HG03354 (cell line): ENCODE measurements at regions not wholly inside any gene's neighbourhood (a gene's known extent, or its start where the extent isn't known, plus 50 kb on each side); places are given as distances from the start of the nearest gene placed in this dataset.
"Not testable (repeated sequence)": the region's sequence is repeated elsewhere in the genome, so short reads cannot be mapped to it uniquely, and the experiment has no call there.

Source experiments
- ATAC-seq: cut with Tn5 transposase; IDR thresholded peaks from one replicate; pipeline ENCODE4 v1.9.1; 2021; ENCODE audit warnings: mild to moderate bottlenecking; ENCODE audit not compliant: unreplicated experiment, poor library complexity, severe bottlenecking

DNA sequence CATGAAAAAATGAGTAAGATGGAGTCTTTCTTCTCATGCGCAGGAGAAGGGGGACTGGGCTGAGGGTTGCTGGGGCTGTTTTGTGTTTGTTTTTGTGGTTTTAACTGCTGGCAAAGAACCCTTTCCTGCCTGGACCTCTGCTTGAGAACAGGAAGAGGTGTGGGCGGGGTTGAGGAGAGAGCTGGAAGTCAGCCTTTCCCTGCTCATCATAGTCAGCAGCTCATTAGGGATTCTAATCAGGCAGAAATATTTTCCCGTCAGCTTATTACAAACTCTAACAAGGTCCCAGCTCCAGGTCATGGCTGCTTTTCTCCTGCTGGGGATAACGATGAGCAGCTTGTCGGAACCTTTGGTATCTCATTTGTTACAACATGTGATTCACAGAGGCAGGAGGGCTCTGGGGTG lies 185.0 kb upstream of the NRXN3 start:
- ATAC-seq, result no peak

DNA sequence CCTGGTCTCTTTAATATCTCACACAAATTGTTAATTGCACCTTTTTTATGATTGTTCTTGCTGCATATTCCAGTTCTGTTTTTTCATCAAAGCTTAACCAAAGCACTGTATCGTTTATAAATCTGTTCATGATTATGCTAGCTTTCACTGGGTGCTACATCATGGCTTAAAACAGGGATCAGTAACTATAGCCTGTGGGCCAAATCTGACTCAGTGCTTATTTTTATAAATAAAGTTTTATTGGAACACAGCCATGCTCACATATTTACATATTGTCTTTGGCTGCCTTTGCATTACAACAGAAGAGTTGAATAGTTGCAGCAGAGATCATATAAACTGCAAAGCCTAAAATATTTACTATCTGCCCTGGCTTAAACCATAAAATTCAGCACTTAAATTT lies 183.4 kb upstream of the NRXN3 start:
- ATAC-seq, result no peak

DNA sequence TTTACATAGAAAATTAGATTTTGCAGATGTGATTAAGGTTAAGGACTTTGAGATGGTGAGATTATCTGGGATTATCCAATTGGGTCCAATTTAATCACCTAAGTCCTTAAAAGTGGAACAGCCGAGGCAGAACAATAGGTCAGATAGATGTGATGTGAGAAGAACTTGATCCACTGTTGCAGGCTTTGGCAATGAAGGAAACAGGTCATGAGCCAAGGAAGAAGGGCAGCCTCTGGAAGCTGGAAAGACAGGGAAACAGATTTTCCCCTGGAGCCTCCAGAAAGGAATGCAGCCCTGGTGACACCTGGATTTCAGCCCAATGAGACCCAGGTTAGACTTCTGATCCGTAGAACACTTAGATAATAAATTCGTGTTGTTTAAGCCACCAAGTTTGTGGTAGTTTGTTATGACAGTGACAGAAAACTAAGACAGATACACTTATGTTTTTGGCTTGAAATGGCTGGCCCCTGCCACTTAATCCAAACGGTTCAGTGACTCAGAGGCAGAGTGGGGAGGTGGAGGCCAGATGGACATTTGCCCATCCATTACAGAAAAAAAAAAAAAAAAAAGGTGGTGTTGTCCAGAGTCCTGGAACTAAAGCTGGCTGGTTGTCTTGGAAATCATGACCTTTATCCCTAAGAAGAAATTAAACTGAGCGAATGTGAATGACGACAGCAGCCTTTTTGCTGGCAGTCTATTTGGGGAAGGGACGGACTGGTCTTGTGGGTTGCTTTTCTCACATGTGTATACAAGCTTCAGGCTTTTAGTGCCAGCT lies 181.9 kb upstream of the NRXN3 start:
- no peak for ATAC-seq

DNA sequence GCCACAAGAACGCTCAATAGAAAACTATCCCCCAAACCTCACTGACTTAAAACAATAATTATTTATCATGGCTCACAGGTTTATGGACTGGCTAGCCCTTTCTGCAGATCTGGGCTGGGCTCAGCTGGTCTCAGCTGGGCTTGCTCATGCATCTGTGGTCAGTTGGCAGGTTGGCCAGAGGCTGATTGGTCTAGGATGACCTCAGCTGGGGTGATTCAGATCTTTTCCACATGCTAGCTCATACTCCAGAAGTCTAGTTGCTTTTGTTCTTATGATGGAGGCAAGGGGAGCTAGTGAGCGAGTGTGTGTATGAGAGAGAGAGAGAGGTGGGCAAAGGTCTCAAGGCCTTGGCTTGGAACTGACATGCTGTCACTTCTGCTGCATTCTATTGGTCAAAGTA lies 181.2 kb upstream of the NRXN3 start:
- no peak for ATAC-seq

DNA sequence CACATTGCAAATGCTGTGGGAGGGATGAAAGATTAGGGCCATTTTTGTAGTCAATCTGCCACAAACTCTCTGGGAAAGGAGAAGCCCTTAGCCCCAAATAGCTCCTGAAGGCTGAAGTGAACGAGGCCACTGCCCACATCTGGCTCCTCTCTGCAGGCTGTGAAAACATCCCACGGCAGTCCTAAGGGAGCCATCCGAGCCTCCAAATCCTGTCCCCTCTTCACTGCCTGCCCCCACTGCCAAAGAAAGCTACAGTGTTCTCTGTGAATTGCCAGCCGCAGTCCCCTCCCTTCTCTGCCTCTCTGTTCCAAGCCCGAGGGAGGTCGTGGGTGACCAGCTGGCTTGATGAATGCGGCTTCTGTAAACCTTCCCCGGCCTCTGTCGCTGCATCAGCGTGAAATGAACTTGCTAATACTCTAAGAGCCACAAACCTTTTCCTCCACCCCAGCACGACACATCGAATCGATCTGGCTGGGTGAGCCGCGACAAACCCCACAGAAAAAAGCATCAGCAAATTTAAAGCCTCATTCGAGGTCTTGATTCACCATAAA lies 180.7 kb upstream of the NRXN3 start:
- ATAC-seq, result no peak

DNA sequence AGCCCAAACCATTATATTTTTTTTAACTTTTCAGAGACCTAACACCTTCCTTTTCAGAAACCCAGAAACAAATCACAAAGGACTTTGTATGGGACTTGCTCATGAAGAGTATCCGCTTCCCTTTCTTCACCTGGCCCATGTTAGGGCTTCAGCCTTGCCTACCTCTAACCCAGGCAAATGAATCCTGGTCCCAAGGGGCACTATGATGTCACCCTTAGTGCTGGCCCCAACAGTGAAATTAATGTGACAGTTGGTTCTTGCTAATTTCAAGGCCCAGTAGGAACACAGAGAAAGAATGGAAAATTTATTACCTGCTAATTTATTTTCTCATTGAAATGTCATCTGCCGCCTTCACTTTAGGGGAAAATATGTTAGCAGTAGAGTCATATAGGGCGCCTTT lies 179.8 kb upstream of the NRXN3 start:
- no peak for ATAC-seq

DNA sequence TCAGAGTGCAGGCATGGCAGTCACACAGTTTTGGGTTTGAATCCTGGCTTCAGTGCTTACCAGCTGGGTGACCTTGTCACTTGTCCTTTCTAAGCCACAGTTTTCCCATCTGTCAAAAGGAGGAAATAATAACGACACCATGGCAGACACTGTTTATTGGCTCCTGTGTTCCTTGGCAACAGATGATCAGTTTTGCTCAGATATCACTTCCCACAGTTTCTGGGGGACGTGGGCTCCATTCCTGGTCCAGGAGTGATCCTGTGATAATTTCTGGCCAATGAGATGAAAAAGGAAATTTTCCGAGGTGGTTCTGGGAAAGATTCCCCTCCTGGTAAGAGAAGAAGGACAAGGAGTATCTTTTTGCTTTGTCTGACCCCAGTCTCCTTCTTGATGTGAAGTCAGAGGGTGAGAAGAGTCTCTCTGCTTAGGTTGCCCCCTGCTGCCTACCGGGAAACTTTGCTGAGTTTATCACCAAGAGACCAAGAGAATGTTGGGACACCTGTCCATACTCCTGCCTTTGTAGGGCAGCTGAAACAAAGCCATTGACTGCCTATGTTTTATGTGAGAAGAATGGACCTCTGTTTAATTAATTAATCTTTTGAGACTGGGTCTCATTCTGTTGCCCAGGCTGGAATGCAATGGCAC lies 178.9 kb upstream of the NRXN3 start:
- no peak for ATAC-seq

DNA sequence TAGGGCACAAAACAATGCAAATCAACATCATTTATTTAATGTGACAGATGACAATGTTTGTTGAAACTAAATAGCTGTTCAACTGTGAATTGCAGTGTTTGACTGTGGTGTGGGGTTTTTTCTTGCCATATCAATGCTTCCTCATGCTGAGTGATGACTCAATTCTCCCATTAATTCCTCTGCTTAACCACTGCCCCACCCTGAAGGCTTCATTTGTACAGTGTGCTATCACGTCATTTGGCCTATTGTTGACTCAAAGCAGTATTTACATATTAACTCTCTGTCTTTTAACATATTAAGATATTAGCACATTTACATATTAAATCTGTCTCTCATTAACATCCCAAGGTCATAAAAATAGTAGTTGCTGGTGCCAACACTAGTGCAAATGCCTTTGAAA lies 164.8 kb upstream of the NRXN3 start:
- ATAC-seq, result peak; percentile 90

DNA sequence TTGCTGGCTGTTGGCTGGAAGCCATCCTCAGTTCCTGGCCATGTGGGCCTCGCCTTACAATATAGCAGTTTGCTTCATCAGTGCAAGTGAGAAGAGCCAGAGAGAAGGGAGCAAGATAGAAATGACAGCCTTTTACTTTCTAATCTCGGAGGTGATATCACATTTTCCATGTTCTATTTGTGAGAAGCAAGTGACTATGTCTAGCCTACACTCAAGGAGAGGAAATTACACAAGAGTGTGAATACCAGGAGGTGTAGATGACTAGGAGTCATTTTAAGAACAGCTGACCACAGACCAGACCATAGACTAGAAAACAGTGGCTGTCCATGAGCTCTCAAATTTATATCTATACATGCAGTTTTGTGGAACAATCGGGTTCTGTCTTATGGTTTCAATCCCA lies 163.0 kb upstream of the NRXN3 start:
- ATAC-seq, result no peak

DNA sequence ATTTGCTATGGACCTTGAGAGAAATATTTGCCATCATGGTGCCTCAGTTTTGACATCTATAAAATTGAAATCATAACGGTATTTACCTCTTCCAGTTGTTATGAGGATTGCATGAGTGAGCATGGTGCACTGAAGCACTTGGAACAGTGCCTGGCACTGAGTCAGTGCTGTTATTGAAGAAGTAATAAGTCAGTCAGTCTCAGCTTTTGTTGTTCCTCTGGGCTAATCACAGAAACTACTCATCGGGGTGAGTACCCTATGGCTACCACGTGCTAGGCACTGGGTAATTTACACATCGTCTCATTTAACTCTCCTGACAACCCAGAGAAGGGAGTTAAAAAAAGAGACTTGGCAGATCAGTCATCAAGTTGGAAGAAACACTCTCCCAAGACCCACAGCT lies 159.5 kb upstream of the NRXN3 start:
- ATAC-seq, result no peak

DNA sequence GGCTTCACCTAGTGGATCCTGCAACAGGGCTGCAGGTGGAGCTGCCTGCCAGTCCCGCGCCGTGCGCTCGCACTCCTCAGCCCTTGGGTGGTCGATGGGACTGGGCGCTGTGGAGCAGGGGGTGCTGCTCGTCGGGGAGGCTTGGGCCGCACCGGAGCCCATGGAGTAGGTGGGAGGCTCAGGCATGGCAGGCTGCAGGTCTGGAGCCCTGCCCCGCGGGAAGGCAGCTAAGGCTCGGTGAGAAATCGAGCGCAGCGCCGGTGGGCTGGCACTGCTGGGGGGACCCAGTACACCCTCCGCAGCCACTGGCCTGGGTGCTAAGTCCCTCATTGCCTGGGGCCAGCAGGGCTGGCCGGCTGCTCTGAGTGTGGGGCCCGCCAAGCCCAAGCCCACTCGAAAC lies 156.3 kb upstream of the NRXN3 start:
- ATAC-seq, result not testable (repeated sequence)

DNA sequence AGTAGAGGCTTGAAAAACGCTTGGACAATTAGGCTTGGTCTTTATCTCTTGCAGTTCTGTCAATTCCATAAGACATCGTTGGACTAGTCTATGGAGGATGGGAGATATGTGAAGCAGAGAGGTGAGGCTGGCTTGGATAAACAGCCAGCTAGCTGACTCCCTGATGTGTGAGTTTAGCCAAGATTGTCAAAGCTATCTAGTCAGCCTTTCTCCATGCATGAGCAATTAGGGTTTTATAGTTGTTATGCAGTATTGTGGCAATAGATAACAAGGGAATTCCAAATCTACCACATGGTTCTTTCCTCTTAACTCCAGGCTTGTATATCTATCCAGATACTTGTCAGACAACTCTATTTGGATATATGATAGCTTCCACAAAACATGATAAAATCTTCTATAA lies 153.6 kb upstream of the NRXN3 start:
- ATAC-seq, result no peak

DNA sequence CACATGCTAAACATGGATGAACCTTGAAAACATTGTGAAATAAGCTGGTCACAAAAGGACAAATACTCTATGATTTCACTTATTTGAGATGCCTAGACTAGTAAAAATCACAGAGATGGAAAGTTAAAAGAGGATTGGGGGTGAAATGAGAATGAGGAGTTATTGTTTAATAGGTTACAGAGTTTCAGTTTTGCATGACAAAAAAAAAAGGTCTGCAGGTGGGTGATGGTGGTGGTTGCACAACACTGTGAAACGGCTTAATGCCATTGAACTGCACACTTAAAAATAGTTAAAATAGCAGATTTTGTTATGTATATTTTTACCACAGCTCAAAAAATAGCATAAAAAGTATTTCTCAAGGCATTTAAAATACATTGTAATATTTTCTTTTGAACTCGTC lies 151.9 kb upstream of the NRXN3 start:
- peak; percentile 72 for ATAC-seq

DNA sequence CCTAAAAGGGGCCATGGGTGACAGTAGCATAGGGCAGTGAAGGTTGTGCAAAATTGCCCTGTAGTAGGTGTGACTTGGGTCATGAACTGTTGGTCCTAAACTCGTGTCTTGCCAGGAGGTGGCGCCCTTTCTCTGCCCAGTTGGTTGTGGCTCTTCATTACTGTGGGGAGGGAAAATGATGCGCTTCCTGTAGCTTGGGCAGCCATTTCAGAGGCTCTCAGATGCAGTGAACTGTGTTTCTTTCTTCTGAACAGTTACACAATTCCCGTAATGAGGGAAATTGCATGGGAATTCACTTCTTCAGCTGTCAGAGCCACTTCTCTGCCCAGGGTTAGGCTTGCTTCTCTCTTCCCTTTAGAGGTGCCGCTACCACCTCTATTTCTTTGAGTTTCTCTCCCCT lies 148.1 kb upstream of the NRXN3 start:
- peak; percentile 93 for ATAC-seq

DNA sequence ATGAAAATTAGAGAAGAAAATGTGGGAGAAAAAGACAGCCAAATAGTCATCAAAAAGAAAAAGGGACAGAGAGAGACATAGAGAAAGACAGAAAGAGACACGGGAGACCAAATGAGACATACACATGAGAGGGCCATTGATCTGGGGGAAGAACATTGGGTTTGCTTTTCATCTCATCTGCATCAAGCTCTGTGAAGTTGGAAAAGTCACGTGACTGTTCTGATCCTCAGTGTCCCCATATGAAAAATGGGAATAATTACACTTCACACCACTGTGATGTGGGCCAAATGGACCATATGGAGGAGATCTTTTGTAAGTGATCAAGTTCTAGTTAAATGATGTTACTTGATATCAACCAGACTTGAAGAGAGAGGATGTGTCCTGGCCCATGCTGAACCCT lies 147.1 kb upstream of the NRXN3 start:
- ATAC-seq, result no peak

DNA sequence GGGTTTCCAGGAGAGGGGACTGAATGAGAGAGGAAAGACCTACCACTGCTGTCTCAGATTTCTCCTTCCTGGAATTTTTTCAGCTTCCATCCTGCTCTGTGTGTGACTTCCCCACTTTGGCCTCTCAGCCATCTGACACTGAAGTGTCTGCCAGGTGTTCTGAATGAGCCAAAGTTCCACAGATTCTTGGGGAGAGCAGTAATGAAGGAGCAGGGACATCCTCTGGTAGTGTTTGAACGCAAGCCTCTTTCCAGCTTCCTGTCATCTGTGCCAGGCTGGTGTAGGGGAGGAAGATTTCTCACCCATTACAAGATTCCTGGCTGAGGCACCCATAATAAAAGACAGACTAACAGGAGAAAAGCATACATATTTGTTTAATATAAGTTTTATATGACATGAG lies 141.7 kb upstream of the NRXN3 start:
- ATAC-seq, result no peak

DNA sequence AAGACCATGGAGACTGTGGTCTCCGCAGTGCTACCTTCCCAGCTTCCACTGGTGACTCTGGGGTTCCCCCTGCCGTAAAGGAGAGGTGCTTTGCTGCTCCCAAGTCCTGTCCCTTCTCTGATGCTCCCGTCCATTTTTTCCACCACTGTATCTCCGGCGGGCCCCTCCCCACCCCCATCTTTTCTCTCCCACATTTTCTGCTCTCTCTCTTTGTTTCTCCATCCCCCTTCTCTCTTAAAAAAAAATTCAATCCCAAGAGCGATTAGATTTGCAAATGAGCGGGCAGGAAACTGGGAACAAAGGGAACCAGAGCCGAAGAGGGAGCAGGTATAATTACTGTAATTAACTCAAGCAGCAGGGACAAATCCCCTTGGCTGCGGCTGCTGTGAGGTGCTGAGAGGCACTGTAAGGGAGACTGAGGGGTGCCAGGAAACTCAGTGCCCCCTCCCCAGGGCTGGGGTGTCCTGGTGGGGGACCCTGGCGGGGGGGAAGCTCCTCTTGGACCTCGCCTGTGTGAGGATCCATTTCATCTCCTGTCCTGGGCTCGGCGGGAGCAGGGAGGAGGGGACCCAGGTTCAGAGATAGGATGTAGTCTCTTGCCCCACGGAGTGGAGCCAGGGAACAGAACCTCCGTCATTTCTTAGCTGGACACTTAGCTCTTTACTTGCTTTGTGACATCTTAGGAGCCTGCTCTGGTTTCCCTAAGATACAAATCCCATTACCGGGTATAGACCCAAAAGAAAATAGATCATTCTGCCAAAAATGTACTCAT lies 140.4 kb upstream of the NRXN3 start:
- ATAC-seq, result no peak

DNA sequence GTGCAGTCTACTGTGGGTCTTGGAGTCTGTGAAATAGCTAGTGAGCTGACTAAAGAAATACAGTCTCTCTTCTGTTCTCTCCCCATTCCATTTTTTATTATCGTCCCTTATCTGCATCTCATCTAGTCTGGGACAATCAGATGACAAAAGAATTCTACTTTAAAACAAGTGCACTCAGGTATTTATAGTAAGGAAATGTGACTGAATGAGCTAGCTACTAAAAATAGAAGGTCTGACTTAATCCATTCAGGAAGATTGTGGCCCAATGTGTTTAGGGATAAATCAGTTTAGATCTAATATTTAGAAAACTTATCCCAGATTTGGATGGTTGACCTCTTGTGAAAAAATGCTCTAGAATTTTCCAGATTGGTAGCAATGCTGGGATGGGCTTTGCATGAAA lies 126.8 kb upstream of the NRXN3 start:
- ATAC-seq, result no peak

DNA sequence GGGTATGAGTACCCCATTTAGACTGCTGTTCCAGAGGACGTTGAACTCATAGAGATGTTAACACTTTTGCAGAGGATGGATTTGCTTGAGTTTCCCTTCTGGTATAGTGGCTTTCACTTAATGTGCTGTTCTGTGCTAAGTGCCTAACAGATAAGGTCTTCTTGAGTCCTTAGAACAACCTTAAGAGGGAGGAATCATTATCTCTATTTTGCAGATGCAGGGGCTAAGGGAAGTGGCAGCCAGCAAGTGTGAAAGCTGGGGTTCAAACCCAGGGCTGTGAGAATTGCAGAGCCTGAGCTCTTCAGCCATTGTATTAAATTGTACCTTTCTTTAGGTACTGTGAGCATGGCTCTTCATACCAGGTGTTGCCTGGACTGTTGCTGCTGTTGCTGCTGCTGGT lies 122.1 kb upstream of the NRXN3 start:
- no peak for ATAC-seq

DNA sequence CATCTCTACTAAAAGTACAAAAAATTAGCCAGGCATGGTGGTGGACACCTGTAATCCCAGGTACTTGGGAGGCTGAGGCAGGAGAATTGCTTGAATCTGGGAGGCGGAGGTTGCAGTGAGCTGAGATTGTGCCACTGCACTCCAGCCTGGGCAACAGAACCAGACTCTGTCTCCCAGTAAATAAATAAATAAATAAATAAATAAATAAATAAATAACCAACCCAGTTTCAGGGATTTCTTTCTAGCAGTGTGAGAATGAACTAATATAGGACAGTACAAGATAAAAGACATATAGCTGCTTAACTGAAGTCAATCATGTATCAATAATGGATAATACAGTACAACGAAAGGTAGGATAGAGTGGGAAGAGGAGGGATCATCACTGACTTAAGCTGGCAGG lies 113.3 kb upstream of the NRXN3 start:
- not testable (repeated sequence) for ATAC-seq

DNA sequence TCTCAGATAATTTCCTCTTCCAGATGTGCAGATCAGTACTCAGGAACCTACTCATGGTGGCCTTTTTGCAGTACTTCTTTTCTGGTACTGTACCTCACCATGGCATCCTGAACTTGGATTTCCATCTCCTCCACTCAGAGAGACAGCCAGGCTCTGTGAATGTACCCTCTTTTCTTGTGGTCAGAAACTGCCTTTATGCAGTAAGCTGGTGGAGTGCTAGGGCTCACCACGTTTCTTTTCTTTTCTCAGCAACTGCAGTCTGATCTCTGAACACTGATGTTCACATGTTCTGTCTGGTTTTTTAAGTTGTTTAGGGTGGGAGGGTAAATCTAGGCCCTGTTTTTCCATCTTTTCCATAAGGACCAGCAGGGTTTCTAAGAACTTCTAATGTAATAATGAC lies 99.8 kb upstream of the NRXN3 start:
- ATAC-seq, result no peak
